ENCODE measurements at regions not wholly inside any gene's neighbourhood (a gene's known extent, or its start where the extent isn't known, plus 50 kb on each side); places are given as distances from the start of the nearest gene placed in this dataset.

DNA sequence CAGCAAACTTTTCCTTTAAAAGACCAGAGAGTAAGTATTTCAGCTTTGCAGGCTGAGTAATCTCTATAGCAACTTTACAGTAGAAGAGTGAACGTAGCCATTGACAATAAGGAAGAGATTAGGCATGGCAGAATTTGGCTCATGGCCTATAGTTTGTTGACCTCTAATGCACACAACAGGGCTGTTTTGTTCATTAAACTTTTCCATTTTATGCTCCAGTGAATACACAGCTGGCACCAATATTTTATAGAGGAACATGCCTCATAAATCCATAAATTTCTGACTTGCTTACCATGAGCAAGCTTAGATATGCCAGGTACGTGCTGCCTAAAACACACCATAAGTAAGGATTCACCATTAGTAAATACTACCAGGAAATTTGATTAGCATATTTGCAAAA lies 609.0 kb upstream of the STXBP6 start:
- intact Hi-C loops (cut with DNase I), result no loop called here
- WGBS, 2 donors, result 66 to 68% methylated on average over 2 of the region's 2 CpGs
- no peak for ATAC-seq

DNA sequence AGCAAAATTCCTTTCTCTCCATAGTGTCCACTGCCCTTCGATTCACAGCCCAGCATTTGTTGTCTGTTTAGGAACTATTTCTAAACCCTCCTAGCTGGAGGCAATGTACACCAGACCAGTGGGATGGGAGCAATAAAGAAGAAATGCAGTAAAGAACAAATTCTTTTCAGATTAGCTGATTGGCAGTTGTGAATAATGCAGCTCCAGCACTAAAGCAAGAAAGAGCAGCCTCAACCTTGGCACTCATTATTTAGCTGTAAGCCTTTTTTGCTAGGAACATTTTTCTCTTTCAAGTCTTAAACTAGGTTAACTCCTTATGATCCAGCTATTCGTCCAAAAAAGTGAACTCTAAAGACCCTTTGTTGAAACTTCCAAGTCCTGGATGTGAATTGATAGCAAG lies 580.5 kb upstream of the STXBP6 start:
- DNase-seq (no peak), ATAC-seq (no peak)
- H3K4me1 ChIP-seq, result no peaks in the 10 kb centered on the region
- WGBS, 2 donors, result 57 to 66% methylated on average over 2 of the region's 2 CpGs
- H3K9me3 ChIP-seq, result no peaks in the 10 kb centered on the region
- no peaks in the 10 kb centered on the region for H3K36me3 ChIP-seq
- TF ChIP-seq, protein P1, sequence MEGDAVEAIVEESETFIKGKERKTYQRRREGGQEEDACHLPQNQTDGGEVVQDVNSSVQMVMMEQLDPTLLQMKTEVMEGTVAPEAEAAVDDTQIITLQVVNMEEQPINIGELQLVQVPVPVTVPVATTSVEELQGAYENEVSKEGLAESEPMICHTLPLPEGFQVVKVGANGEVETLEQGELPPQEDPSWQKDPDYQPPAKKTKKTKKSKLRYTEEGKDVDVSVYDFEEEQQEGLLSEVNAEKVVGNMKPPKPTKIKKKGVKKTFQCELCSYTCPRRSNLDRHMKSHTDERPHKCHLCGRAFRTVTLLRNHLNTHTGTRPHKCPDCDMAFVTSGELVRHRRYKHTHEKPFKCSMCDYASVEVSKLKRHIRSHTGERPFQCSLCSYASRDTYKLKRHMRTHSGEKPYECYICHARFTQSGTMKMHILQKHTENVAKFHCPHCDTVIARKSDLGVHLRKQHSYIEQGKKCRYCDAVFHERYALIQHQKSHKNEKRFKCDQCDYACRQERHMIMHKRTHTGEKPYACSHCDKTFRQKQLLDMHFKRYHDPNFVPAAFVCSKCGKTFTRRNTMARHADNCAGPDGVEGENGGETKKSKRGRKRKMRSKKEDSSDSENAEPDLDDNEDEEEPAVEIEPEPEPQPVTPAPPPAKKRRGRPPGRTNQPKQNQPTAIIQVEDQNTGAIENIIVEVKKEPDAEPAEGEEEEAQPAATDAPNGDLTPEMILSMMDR (IDR thresholded peaks at IDR 0.05), result no peak
- intact Hi-C loops (cut with DNase I), result no loop called here
- no peak overlapping the region for H3K27ac ChIP-seq
- no peak overlapping the region for H3K4me3 ChIP-seq
- H3K27me3 ChIP-seq, result no peaks in the 10 kb centered on the region

More for the DNA sequence above, 609.0 kb upstream of the STXBP6 start:
- H3K9me3 ChIP-seq, result peaks cover 0 to 4% (median 0%) of the 10 kb centered on the region in 11 donors
- DNase-seq, result no peak
- TF ChIP-seq, protein P1 (IDR thresholded peaks at IDR 0.05), result no peak
- no peak overlapping the region for H3K4me3 ChIP-seq
- no peaks in the 10 kb centered on the region for H3K4me1 ChIP-seq
- no peak overlapping the region for H3K27ac ChIP-seq
- H3K27me3 ChIP-seq, result no peaks in the 10 kb centered on the region
- H3K36me3 ChIP-seq, result no peaks in the 10 kb centered on the region

DNA sequence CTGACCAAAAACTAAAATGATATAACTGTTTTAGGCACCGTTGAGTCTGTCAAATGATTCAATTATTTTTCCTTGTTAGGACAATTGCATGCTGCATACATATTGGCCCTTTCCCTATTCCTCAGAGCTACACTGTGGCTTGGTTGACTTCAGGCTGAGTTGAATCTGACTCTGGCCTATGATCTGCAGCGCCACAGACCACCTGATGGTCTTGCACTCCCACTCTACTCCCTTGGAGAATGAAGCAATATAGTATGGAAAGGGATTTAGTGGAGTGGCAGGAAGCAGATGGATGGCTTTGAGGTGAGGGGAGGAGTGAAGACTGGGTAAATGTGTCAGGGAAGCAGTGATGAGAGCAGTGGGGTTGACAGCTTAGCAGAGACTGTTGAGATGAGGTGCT lies 579.0 kb upstream of the STXBP6 start:
- WGBS, 2 donors, result 73% methylated on average over 2 of the region's 2 CpGs

DNA sequence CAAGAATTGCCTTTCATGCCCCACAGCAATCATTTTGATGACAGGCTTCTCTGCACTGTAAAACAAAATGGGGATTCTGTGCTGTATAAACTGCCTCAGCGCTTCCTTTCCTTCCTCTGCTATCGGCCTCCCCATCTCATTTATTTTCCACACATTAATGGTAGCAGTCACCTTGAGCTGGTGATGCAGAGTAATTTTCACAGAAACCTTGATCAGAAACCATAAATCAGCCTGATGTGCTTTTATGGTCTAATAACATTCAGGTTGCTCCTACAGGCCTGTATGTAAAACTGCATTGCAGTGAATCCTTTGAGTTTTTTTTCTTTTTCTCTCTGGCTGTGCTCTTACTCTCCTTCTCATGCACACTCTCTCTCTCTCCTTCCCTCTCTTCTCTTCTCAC lies 578.4 kb upstream of the STXBP6 start:
- WGBS, 2 donors, result 77 to 90% methylated on average over 2 of the region's 2 CpGs
- no peak for ATAC-seq

More for the DNA sequence above, 579.0 kb upstream of the STXBP6 start:
- Histone ChIP-seq H3K4me1 (no peaks in the 10 kb centered on the region), H3K27me3 (no peaks in the 10 kb centered on the region), H3K36me3 (no peaks in the 10 kb centered on the region), H3K9me3 (no peaks in the 10 kb centered on the region), H3K4me3 (no peak overlapping the region), H3K27ac (no peak overlapping the region)
- TF ChIP-seq, protein P1 (IDR thresholded peaks at IDR 0.05), result no peak
- DNase-seq (no peak), ATAC-seq (no peak)
- intact Hi-C loops (cut with DNase I), result no loop called here

More for the DNA sequence above, 578.4 kb upstream of the STXBP6 start:
- Histone ChIP-seq H3K4me3 (no peak overlapping the region), H3K36me3 (no peaks in the 10 kb centered on the region), H3K27me3 (no peaks in the 10 kb centered on the region), H3K27ac (no peak overlapping the region), H3K4me1 (no peaks in the 10 kb centered on the region), H3K9me3 (no peaks in the 10 kb centered on the region)
- DNase-seq, result no peak
- TF ChIP-seq, protein P1 (IDR thresholded peaks at IDR 0.05), result no peak
- intact Hi-C loops (cut with DNase I), result no loop called here

Data from heart right ventricle (tissue), 16 donors.